ENCODE measurements at regions not wholly inside any gene's neighbourhood (a gene's known extent, or its start where the extent isn't known, plus 50 kb on each side); places are given as distances from the start of the nearest gene placed in this dataset.
A peak's percentile ranks its signal among the peaks of the same experiment; 100 is the strongest.
"Not testable (repeated sequence)": the region's sequence is repeated elsewhere in the genome, so short reads cannot be mapped to it uniquely, and the experiment has no call there.

DNA sequence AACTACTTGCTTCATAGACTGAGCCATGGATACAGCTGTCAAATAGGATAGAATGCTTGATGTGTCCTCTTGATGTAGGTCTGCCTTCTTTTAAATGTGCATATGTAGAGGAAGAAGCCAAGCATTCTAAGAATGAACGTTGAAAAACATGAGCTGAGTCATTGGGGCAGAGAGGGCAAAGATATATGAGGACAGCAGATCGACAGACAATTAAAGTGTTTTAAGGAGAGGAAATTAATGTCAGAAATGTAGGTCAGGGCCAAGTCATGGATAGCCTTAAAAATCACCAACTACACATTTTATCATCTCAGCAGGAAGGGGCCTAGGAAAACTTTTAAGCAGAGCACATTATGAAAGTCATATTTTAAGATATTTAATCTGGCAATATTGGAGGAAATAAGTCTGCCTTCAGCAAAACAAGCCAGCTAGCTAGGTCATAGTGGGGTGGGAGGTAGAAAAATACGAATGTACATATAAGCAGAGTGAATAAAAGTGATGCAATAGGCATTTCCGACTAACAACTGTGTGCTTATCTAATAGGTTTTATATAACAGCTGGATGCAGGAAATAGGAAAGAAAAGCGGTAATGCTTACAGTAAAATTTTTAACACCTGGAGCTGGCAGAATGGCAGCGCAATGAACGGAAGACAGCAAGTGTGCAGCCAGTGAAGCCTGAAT, 638.3 kb upstream of the TPK1 start:
- DNase-seq (ENCODE audit: low spot score): no peak

DNA sequence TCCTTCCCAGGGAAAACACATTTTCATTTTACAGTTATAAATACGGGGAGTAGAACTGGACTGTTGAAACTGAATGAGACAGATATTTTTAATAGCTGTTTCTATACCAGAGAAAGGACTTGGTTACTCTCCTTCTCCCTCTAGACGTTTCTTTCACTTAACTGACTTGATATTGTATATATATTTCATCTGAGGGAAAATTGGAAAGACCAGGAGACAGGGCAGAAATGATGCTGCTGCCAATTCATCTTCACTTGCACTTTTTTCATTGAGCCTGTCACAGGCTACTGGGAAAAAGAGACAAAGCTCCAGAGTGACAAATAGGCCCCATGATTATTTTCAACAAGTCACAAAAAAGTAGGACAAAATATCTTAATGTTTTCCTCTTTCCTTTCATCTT, 636.0 kb upstream of the TPK1 start:
- no peak for DNase-seq (ENCODE audit: low spot score)

DNA sequence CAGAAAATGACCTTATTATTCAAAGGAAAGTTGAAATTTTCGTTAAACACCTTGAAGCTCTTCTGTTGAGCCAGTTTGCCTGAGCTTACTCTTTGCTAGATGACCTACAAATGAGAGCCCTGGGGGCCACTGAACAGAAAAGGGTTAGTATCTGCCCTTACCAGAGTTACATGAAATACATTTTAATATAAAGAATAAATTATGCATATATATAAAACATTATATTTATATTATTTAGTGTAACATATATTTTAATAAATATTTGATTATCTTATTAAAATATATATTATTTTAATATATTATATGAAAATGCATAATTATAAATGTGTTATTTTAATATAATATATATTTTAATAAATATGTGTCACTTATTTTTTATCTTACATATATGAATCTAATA, 628.4 kb upstream of the TPK1 start:
- DNase-seq (ENCODE audit: low spot score): no peak

DNA sequence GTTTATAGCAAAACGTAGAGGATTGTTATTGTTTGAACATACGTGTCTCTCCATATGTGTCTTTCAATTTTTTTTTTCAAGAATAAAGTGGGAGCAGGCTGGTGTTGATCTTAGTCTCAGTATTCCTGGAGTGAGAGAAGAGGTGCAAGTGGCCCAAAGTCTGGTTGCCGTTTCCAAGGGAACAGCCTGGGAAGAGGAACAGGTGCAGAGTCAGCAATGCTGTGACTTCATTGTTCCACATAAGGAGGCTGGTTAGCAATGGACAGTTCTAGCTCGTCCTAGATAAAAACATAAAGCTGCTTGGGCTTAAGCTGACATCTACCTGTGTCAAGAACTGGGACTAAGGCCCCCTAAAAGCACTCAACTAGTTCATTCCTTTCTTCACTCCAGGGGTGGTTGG, 626.6 kb upstream of the TPK1 start:
- no peak for DNase-seq (ENCODE audit: low spot score)

DNA sequence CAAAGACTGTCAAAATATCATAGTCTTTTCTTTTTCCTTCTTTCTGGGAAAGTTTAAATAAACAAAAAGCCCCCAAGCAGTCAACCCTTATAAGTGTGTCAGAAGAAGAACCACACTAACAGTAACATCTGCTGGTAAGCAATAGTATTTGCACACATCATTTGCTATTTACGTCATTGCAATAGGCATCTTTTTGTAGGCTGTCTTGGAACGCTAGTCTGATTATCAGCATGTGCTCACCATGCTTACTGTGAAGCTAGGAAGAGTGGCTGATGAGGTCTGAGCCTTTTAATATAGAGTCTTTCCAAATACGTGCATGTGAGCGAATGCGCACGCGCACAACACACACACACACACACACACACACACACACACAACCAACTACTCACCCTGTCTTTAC, 599.0 kb upstream of the TPK1 start:
- no peak for DNase-seq (ENCODE audit: low spot score)

DNA sequence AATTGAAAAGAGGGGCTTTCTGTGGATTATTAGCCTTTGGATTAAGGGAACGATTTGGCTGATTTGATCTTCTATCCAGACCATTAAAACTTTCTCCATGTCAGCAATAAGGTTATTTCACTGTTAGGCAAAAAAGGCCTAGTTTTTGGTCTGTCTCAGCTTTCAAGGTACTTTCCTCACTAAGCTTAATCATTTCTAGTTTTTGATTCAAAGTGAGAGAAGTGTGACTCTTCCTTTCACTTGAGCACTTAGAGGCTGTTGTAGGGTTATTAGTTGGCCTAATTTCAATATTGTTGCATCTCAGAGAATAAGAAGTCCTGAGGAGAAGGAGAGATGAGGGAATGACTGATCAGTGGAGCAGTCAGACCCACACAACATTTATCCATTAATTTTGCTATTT, 596.0 kb upstream of the TPK1 start:
- DNase-seq (ENCODE audit: low spot score): no peak

DNA sequence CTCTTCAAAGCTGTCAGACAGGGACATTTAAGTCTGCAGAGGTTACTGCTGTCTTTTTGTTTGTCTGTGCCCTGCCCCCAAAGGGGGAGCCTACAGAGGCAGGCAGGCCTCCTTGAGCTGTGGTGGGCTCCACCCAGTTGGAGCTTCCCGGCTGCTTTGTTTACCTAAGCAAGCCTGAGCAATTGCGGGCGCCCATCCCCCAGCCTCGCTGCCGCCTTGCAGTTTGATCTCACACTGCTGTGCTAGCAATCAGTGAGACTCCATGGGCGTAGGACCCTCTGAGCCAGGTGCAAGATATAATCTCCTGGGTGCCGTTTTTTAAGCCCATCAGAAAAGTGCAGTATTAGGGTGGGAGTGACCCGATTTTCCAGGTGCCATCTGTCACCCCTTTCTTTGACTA, 582.6 kb upstream of the TPK1 start:
- DNase-seq (ENCODE audit: low spot score): not testable (repeated sequence)

DNA sequence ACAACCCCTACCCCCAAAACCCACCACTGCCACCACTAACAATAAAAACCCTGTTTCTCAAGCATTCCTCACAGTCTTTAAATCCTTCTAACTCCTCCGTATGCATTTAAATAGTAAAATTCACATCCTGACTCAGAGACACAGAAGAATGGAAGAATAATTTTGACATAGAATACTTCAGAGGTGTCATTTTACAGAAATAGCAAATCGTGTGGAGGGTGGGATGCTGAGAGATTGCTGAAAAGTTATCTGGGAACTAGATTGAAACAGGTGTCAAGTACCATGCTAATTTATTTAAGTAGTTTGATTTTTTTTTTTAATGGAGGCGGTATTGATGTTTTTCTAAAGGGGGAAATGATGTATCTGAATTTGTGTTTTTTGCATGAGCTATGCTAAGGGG, 575.2 kb upstream of the TPK1 start:
- DNase-seq (ENCODE audit: low spot score): no peak

DNA sequence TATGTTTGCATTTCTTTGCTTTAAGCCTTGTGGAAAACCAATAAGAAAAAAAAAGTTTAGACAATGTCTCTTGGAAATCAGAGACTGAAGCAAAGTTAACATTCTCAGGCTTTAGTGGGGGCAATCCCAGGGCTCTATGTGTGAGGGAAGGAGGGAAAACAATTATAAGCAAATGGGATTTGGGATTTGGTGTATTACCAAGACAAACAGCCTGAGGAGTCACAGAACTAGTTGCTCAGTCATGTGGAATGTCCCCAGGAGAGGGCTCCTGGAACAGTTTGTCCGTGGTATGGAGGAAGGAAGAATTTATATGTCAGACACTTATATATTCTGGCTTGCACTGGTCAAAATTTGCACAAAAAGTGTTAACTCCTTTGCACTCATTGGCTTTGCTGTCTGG, 562.9 kb upstream of the TPK1 start:
- DNase-seq (ENCODE audit: low spot score): no peak

DNA sequence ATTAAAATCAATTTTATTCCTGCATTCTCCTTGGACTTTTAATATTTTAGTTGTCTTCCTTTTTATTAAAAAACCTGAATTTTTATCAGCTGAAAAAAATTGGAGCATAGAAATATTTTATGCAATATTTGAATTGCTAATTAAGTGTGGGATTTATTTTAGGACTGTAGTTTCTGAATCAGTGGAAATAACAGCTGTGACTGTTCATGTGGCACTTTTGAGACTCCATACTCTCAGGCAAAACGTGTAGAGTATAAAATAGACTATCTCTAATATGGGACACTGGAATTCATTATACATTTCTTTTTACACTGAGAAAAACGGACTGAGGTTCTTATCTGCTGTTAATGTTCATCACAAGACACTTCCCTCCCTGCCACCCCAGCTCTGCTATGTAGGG, 558.3 kb upstream of the TPK1 start:
- no peak for DNase-seq (ENCODE audit: low spot score)

DNA sequence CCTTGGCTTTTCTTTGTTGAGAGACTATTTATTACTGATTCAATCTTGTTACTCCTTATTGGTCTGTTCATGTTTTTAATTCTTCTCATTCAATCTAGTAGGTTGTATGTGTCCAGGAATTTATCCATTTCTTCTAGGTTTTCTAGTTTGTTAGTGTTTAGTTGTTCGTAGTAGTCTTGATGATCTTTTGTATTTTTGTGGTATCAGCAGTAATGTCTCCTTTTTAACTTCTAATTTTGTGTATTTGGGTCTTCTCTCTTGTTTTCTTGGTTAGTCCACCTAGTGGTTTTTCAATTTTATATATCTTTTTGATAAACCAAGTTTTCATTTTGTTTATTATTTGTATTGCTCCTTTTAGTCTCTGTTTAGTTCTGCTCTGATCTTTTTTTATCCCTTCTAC, 546.9 kb upstream of the TPK1 start:
- DNase-seq (ENCODE audit: low spot score): no peak

DNA sequence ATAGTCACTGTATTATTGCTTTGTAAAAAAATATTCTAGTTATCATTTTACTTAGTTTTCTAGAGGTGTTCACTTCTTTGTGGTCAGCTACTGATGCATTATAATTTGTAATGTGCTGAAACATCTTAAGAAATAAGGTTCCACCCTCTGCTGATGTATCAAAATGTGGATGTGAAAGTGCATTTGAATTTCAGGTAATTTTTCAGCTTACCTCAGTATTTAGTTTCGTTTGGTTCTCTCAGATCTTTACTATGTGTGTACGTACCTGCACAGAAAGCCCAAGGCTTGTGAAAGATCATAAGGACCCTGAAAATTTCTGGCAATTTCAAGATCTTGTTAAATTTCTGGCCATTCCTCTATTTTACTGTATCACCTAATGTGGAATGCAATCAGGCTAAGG, 542.3 kb upstream of the TPK1 start:
- DNase-seq (ENCODE audit: low spot score): no peak

DNA sequence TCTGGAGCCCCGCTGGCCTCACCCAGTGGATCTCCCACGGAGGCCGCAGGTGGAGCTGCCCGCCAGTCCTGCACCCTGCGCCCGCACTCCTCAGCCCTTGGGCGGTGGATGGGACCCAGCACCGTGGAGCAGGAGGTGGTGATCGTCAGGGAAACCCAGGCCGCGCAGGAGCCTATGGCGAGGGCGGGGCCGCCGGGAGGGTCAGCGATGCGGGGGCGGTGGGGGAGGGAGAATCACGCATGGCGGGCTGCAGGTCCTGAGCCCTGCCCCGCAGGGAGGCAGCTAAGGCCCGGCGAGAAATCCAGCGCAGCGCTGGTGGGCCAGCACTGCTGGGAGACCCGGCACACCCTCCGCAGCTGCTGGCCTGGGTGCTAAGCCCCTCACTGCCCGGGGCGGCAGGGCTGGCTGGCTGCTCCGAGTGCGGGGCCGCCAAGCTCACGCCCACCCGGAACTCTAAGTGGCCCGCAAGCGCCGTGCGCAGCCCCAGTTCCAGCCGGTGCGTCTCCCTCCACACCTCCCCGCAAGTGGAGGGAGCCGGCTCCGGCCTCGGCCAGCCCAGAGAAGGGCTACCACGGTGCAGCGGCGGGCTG, 524.8 kb upstream of the TPK1 start:
- DNase-seq (ENCODE audit: low spot score): no peak

DNA sequence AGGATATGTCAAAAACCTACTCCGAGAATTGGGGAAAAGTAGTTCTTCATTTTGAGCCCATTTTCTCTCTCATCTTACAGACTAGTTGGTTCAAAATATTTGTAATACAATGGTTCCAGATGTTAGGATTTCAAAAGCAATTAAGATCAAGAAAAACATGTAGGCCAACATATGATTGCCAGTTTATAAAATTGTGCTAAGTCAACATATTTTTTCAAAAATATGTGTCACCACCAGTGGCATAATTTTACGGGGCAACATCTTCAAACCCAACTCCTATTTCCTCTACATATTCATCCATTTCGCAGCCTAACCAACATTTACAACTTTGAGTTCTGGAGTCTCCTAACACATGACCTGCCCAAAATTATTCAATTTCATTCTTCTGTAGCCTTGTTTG, 514.5 kb upstream of the TPK1 start:
- no peak for DNase-seq (ENCODE audit: low spot score)

DNA sequence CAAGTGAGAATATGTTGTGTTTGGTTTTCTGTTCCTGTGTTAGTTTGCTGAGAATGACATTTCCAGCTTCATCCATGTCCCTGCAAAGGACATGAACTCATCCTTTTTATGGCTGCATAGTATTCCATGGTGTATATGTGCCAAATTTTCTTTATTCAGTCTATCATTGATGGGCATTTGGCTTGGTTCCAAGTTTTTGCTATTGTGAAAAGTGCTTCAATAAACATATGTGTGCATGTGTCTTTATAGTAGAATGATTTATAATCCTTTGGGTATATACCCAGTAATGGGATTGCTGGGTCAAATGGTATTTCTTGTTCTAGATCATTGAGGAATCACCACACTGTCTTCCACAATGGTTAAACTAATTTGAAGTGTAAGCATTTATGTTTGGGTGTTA, 513.6 kb upstream of the TPK1 start:
- DNase-seq (ENCODE audit: low spot score): not testable (repeated sequence)

DNA sequence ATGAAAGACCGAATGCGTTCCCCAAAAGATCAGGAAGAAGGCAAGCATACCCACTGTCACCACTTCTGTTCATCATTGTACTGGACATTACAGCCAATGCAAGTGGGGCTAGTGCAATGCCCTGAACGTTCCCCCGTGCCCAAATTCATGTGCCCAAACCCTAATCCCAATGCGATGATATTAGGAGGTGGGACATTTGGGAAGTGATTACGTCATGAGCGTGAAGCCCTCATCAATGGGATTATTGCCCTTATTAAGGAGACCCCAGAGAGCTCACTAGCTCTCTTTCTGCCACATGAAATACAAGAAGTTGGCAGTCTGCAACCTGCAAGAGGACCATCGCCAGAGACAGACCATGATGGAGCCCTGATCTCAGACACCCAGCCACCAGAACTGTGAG, 511.4 kb upstream of the TPK1 start:
- DNase-seq (ENCODE audit: low spot score): no peak

DNA sequence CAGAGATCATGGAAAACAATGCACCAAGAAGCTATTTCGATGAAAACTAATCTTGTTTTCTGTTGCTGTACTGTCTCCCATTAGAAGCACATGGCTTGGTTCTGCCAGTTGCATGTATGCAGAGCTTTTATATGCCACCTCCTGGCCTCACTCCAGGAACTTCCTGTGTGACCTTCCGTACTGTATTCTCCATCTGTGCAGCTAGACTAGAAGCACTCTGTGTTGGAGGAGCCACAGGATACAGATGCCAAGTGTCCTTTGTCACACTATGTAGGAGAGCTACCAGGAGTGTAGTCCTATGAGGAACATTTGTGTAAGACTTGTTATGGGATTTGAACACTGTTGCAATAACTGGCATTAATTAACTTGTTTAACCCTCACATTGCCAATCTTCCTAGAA, 503.5 kb upstream of the TPK1 start:
- no peak for DNase-seq (ENCODE audit: low spot score)

DNA sequence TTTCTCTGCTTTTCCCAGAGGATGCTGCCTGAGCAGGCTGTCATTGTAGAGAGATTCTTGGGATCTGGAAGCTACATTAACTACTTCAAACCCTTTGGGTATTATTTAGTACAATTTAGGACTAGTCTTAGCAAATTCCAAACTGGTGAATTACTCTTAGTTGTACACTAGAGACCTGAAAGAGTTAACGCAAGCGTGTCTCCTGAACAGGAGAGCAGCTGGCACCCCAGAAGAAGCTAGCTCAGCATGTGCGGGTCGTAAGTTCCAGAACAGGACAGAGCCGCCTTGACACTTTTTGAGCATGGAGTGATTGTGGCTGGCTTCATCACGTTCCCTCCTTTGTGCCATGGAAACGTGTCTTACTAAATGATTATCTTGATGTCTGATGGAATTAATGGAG, 495.7 kb upstream of the TPK1 start:
- no peak for DNase-seq (ENCODE audit: low spot score)

DNA sequence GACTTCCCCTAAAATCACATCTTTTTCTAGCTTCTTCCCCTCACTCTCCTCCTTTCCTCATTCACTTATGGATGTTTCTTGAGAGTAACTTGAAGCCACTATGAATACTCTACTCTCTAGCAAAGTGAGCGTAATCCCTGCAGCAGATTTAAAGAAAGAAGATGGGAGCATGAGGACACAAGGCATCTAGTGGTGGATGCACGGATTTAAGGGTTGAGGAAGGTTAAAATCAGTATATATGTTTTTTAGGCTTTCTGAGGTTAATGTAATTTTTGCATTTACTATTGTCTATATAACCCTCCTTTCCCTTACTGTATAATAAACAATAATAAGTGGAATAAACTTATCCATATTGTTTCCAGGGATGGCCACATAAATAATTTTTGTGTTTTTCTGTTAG, 495.2 kb upstream of the TPK1 start:
- DNase-seq (ENCODE audit: low spot score): peak; percentile 19

DNA sequence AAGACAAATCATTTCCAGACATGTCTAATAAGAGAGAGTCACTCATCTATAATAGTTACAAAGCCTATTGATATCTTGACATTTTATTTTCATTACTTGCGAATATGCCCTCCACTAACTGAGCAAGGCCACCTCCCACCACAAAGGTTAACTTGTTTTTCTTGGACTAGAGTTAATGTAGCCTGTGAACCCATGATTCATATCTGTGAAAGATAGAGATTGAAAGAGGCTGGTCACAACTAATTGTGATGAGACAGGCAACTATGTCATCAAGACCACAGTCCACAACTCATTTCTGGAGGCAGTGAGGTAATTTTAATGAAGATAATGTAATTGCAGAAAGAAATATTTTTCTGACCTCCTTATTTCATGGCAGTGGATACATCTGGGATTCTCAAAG, 491.8 kb upstream of the TPK1 start:
- DNase-seq (ENCODE audit: low spot score): no peak

DNA sequence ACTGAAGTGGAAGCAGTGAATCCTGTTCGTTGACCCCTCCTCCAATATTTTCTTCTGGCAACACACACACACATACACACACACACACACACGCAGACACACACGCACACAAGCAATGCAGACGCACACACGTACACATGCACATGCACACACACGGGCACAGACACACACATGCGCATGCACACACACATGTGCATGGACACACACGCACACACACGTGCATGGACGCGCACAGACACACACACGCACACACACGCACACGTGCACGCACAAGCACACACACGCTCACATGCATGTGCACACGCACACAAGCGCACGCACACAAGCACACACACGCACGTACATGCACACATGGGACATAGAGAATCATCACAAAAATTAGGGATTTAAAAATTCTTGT, 488.2 kb upstream of the TPK1 start:
- no peak for DNase-seq (ENCODE audit: low spot score)

DNA sequence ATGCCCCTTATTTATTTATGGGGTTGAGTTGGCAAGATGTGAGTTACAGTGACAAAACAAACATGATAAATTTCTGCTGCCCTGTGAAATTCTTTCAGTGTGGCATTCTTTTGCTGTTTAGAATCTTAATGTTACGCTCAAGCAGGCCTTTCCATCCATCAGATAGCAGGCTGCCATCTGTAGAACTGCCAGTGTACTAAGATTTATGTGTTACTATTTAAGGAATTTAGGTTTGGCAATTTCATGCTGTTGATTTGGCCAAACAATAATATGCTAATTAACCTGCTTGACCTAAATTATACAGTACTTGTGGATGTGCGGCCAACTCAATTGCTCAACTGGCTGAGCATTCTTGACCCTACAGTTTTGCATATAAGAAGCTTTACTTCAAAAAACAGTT, 477.7 kb upstream of the TPK1 start:
- DNase-seq (ENCODE audit: low spot score): no peak

DNA sequence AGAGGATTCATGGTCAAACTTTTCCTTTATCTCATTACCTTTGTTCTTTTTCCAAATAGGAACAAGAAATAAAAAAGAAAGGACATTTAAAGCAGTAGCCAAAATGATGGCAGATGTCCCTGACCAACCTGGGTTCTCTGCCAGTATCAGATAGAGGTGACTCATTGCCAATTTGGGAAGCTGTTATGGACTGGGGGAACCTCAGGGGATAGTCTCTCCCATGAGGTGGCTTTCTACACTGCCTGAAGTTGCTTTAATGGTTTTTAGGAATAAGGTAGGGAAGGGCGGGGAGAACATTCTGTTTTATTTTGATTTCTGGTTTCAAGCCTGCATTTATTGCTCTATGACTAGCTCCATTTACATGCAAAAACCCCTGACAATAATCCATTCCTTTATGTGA, 457.9 kb upstream of the TPK1 start:
- DNase-seq (ENCODE audit: low spot score): no peak

DNA sequence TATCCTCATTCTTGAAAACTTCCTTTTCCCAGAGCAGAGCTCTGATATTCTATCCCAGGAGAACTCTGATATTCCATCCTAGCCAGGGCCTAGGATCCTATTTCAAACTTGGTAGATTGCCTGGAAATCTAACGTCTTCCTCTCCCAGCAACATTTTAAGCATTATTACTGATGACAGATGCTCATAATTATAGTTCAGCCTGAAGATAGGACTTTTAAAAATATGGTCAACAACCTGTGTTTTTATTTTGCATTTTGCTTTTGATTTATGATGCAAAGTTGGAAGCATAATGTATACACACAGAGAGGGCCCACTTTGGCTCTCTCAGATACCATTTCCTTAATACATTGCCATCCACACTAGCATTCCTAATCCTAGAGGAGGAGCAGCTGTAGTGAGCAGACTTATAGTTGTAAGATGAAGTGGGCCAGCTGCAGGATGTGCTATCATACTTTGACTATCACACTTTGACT, 457.4 kb upstream of the TPK1 start:
- no peak for DNase-seq (ENCODE audit: low spot score)
